MM.1S (cell line): ENCODE measurements at regions not wholly inside any gene's neighbourhood (a gene's known extent, or its start where the extent isn't known, plus 50 kb on each side); places are given as distances from the start of the nearest gene placed in this dataset.

Source experiments
- DNase-seq: peaks from one replicate; pipeline ENCODE4 v3.0.0-alpha.2; 2015
- H2AFZ ChIP-seq: fragments of 300-600 bp; sonication (generic); 2 replicates; pipeline ENCODE4 v1.6.0; 2016; ENCODE audit warnings: antibody characterized with exemption, low read length
- H3F3A ChIP-seq: fragments of 300-600 bp; sonication (generic); 2 replicates; pipeline ENCODE4 v1.6.1; 2016; ENCODE audit warnings: mild to moderate bottlenecking, antibody characterized with exemption, low read length, moderate library complexity, mixed read lengths; ENCODE audit not compliant: insufficient read depth
- H3K27ac ChIP-seq: fragments of 300-600 bp; sonication (generic); 2 replicates; pipeline ENCODE4 v1.5.1; 2016; ENCODE audit warnings: mild to moderate bottlenecking, low read length
- H3K27me3 ChIP-seq: fragments of 300-600 bp; sonication (generic); replicated peaks from 2 replicates; pipeline ENCODE4 v1.6.0; 2016; ENCODE audit warnings: low read length; ENCODE audit not compliant: insufficient read depth
- H3K36me3 ChIP-seq: fragments of 300-600 bp; sonication (generic); replicated peaks from 2 replicates; pipeline ENCODE4 v1.6.1; 2016; ENCODE audit warnings: mild to moderate bottlenecking, low read length, mixed read lengths; ENCODE audit not compliant: insufficient read depth
- H3K4me1 ChIP-seq: fragments of 300-600 bp; sonication (generic); 2 replicates; pipeline ENCODE4 v1.6.1; 2016; ENCODE audit warnings: low read length, mixed read lengths
- H3K4me2 ChIP-seq: fragments of 300-600 bp; sonication (generic); 2 replicates; pipeline ENCODE4 v1.6.0; 2016; ENCODE audit warnings: low read depth, low read length
- H3K4me3 ChIP-seq: fragments of 300-600 bp; sonication (generic); 2 replicates; pipeline ENCODE4 v1.5.1; 2016; ENCODE audit warnings: low read length, mixed read lengths
- H3K79me2 ChIP-seq: fragments of 300-600 bp; sonication (generic); 2 replicates; pipeline ENCODE4 v1.6.1; 2016; ENCODE audit warnings: mixed run types, low read length, mixed read lengths
- H3K9ac ChIP-seq: fragments of 300-600 bp; sonication (generic); 2 replicates; pipeline ENCODE4 v1.6.1; 2016; ENCODE audit warnings: low read length, mixed read lengths
- H3K9me2 ChIP-seq: fragments of 300-600 bp; sonication (generic); replicated peaks from 2 replicates; pipeline ENCODE4 v1.6.1; 2016; ENCODE audit warnings: mild to moderate bottlenecking, low read length, mixed read lengths; ENCODE audit not compliant: insufficient read depth
- H3K9me3 ChIP-seq: fragments of 300-600 bp; sonication (generic); replicated peaks from 2 replicates; pipeline ENCODE4 v1.6.1; 2016; ENCODE audit warnings: mild to moderate bottlenecking, low read length, mixed read lengths; ENCODE audit not compliant: insufficient read depth
- H4K20me1 ChIP-seq: fragments of 300-600 bp; sonication (generic); 2 replicates; pipeline ENCODE4 v1.6.1; 2016; ENCODE audit warnings: mild to moderate bottlenecking, low read length, moderate library complexity, mixed read lengths; ENCODE audit not compliant: insufficient read depth
- CTCF ChIP-seq: fragments of 300-600 bp; sonication (generic); IDR thresholded peaks from 2 replicates; pipeline ENCODE4 v1.5.1; 2016; ENCODE audit warnings: antibody characterized with exemption, low read length, mixed read lengths
- EZH2 ChIP-seq: fragments of 300-600 bp; sonication (generic); optimal IDR thresholded peaks from 2 replicates; pipeline ENCODE3; 2017; ENCODE audit warnings: low read depth, mild to moderate bottlenecking, antibody characterized with exemption, low read length, mixed read lengths
- EZH2phosphoT487 ChIP-seq: fragments of 300-600 bp; sonication (generic); IDR thresholded peaks from 2 replicates; pipeline ENCODE4 v1.6.1; 2018; ENCODE audit warnings: antibody characterized with exemption, low read length

DNA sequence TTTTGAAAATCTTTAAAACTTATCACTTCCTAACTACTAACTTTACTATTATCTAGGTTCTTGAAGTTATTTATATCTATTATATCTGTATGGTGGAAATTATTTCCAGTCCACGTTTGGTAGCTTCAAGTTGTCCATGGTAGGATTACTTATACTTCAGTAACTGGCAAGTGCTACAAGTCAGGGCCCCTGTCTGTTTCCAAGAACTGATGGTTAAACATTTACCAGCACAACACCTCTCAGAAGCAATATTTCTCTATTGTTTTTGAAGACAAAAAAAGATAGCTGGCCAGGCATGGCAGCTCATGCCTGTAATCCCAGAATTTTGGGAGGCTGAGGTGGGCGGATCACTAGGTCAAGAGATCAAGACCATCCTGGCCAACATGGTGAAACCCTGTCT, 240.4 kb upstream of the RHOBTB1 start:
- no peaks in the 10 kb centered on the region for H3K79me2 ChIP-seq
- no peak overlapping the region for H2AFZ ChIP-seq
- H3K9me2 ChIP-seq: no peaks in the 10 kb centered on the region
- no peak for DNase-seq
- H3K9me3 ChIP-seq: no peaks in the 10 kb centered on the region
- H3K36me3 ChIP-seq: no peaks in the 10 kb centered on the region
- H3K27ac ChIP-seq: no peak overlapping the region
- no peak overlapping the region for H3K4me3 ChIP-seq
- H3K4me2 ChIP-seq: no peak overlapping the region
- H4K20me1 ChIP-seq: no peaks in the 10 kb centered on the region
- H3K9ac ChIP-seq: no peak overlapping the region
- H3K27me3 ChIP-seq: no peaks in the 10 kb centered on the region
- TF ChIP-seq EZH2phosphoT487 (no peak), EZH2 (no peak), CTCF (no peak)
- no peaks in the 10 kb centered on the region for H3K4me1 ChIP-seq
- H3F3A ChIP-seq: no peaks in the 10 kb centered on the region

DNA sequence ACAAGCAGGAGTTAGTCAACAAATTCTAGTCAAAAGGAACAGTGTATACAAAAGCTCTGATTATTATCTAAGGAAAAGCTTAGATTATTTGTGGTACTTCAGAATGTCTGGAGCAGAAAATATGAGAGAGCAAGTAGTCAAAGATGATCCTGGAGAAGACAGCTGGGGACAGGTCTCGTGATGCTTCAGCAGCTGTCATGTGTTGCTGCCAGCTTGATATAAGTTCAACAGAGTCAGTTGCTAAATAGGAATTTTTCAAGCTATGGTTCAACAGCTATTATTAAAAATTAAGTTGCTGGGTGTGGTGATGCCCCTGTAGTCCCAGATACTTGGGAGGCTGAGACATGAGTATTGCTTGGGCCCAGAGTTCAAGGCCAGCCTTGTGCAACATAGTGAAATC, 240.0 kb upstream of the RHOBTB1 start:
- Histone ChIP-seq H3K27ac (no peak overlapping the region), H4K20me1 (no peaks in the 10 kb centered on the region), H3K4me2 (no peak overlapping the region), H3K36me3 (no peaks in the 10 kb centered on the region), H3K79me2 (no peaks in the 10 kb centered on the region), H3K4me1 (no peaks in the 10 kb centered on the region), H3K9me3 (no peaks in the 10 kb centered on the region), H3K27me3 (no peaks in the 10 kb centered on the region), H3K9ac (no peak overlapping the region), H2AFZ (no peak overlapping the region), H3F3A (no peaks in the 10 kb centered on the region), H3K4me3 (no peak overlapping the region), H3K9me2 (no peaks in the 10 kb centered on the region)
- TF ChIP-seq EZH2 (no peak), EZH2phosphoT487 (no peak), CTCF (no peak)
- DNase-seq: no peak

GRCh38 chr10:61181832-61182231, 237.8 kb upstream of the RHOBTB1 start:
- Histone ChIP-seq H3K9ac (no peak overlapping the region), H3K36me3 (no peaks in the 10 kb centered on the region), H2AFZ (no peak overlapping the region), H4K20me1 (no peaks in the 10 kb centered on the region), H3K27me3 (no peaks in the 10 kb centered on the region), H3K79me2 (no peaks in the 10 kb centered on the region), H3K9me2 (no peaks in the 10 kb centered on the region), H3K27ac (no peak overlapping the region), H3K4me2 (no peak overlapping the region), H3F3A (no peaks in the 10 kb centered on the region), H3K4me3 (no peak overlapping the region), H3K9me3 (no peaks in the 10 kb centered on the region), H3K4me1 (no peaks in the 10 kb centered on the region)
- TF ChIP-seq EZH2: no peak
- TF ChIP-seq CTCF: no peak
- TF ChIP-seq EZH2phosphoT487: no peak
- DNase-seq: no peak
